HG03457 (cell line): ENCODE measurements at regions not wholly inside any gene's neighbourhood (a gene's known extent, or its start where the extent isn't known, plus 50 kb on each side); places are given as distances from the start of the nearest gene placed in this dataset.

Experiments
- ATAC-seq: cut with Tn5 transposase; IDR thresholded peaks from one replicate; pipeline ENCODE4 v1.9.1; 2021; ENCODE audit warnings: moderate number of reproducible peaks; ENCODE audit not compliant: unreplicated experiment

- ATAC-seq = no peak
Observed at GRCh38 chr11:111045407-111045803, 200.1 kb upstream of the POU2AF2 start.

- no peak for ATAC-seq
Observed at GRCh38 chr11:111044751-111045406, 200.6 kb upstream of the POU2AF2 start.

GRCh38 chr11:111039982-111040381 is 205.5 kb upstream of the POU2AF2 start:
- no peak for ATAC-seq

- ATAC-seq = no peak
Observed at GRCh38 chr11:111035746-111036145, 209.8 kb upstream of the POU2AF2 start.

GRCh38 chr11:111026241-111026640 is 219.3 kb upstream of the POU2AF2 start:
- no peak for ATAC-seq

GRCh38 chr11:111021131-111021530 is 224.4 kb upstream of the POU2AF2 start:
- ATAC-seq = no peak

- ATAC-seq = no peak
Observed at GRCh38 chr11:111019871-111020670, 225.5 kb upstream of the POU2AF2 start.

- ATAC-seq = no peak
Observed at GRCh38 chr11:111019451-111019850, 226.1 kb upstream of the POU2AF2 start.

- ATAC-seq = no peak
Observed at GRCh38 chr11:111018566-111018965, 227.0 kb upstream of the POU2AF2 start.

- no peak for ATAC-seq
Observed at GRCh38 chr11:111012491-111012890, 233.0 kb upstream of the POU2AF2 start.

- ATAC-seq = no peak
Observed at GRCh38 chr11:111011275-111011594, 234.3 kb upstream of the POU2AF2 start.

GRCh38 chr11:111010391-111011274 is 234.9 kb upstream of the POU2AF2 start:
- no peak for ATAC-seq

GRCh38 chr11:111006227-111006626 is 239.3 kb upstream of the POU2AF2 start:
- ATAC-seq = no peak

- no peak for ATAC-seq
Observed at GRCh38 chr11:111001986-111002611, 243.4 kb upstream of the POU2AF2 start.

GRCh38 chr11:111001081-111001430 is 244.5 kb upstream of the POU2AF2 start:
- no peak for ATAC-seq

- ATAC-seq = no peak
Observed at GRCh38 chr11:111000400-111001080, 245.0 kb upstream of the POU2AF2 start.

GRCh38 chr11:110992481-110992880 is 253.0 kb upstream of the POU2AF2 start:
- ATAC-seq = no peak

- no peak for ATAC-seq
Observed at GRCh38 chr11:110991661-110992355, 253.7 kb upstream of the POU2AF2 start.

GRCh38 chr11:110990311-110990710 is 255.2 kb upstream of the POU2AF2 start:
- ATAC-seq = no peak
